ENCODE measurements at regions not wholly inside any gene's neighbourhood (a gene's known extent, or its start where the extent isn't known, plus 50 kb on each side); places are given as distances from the start of the nearest gene placed in this dataset.

DNA sequence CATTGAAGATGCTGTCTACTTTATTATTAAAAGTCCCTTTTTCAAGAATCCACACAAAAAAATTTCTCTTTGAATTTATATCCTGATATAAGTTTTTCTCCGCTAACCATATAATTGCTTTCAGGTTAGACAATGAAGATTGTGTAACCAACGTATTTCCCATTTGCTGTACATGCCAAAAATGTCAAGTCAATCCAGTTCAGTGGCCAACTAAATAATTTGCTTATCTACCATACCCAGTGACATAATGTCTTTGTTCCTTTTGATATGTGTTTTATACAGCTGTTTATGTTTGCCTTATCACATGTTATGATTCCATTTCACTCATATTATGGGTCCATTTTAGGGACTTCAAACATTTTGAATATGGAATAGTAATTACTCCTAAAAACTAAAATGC, 349.9 kb downstream of the EFNA5 start:
- H3K4me1 ChIP-seq (ENCODE audit: control insufficient read depth, insufficient read depth, low read length): no peaks in the 10 kb centered on the region

DNA sequence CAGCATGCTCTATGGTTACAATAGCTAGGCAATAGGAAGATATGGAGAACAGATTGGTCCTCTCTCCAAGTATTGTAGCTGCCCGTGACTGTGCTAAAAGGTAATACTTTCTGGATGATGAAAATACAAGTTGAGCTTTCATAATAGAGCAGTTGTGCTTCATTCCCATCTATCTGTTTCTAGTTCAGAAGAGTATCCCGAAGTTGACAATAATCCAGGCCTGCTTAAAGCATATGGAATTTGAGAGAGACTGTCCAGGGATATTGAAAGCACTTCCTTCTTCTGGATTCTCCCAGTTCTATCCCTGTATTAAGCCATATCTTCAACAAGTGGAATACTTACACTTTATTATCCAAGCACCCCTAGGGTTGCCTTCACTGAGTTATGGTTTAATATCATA, 350.4 kb downstream of the EFNA5 start:
- H3K4me1 Mint-ChIP-seq: no peaks in the 10 kb centered on the region
- 95 to 100% methylated on average over 1 to 2 of the region's 2 CpGs for WGBS, 2 experiments (ENCODE audit: insufficient coverage in 1 of 2, insufficient read length in 1 of 2)
- Histone ChIP-seq H3K4me1 (ENCODE audit: control insufficient read depth, insufficient read depth, low read length) (no peaks in the 10 kb centered on the region), H3K27me3 (ENCODE audit: control insufficient read depth, insufficient read depth, low read length, poor library complexity, severe bottlenecking) (peaks cover 1% of the 10 kb centered on the region), H3K27ac (ENCODE audit: low read depth, low read length) (no peak overlapping the region), H3K4me3 (ENCODE audit: low read length) (no peak overlapping the region), H3K9me3 (ENCODE audit: control insufficient read depth, low read length) (no peaks in the 10 kb centered on the region), H3K36me3 (ENCODE audit: control insufficient read depth, insufficient read depth, low read length) (no peaks in the 10 kb centered on the region), H3K9ac (ENCODE audit: extremely low read depth, low read length, poor library complexity, severe bottlenecking) (no peak overlapping the region)
- DNase-seq: no peak
- H3K36me3 Mint-ChIP-seq (ENCODE audit: low read depth): no peaks in the 10 kb centered on the region
- no peak overlapping the region for H3K4me3 Mint-ChIP-seq
- no peaks in the 10 kb centered on the region for H3K9me3 Mint-ChIP-seq
- TF ChIP-seq, protein P1, sequence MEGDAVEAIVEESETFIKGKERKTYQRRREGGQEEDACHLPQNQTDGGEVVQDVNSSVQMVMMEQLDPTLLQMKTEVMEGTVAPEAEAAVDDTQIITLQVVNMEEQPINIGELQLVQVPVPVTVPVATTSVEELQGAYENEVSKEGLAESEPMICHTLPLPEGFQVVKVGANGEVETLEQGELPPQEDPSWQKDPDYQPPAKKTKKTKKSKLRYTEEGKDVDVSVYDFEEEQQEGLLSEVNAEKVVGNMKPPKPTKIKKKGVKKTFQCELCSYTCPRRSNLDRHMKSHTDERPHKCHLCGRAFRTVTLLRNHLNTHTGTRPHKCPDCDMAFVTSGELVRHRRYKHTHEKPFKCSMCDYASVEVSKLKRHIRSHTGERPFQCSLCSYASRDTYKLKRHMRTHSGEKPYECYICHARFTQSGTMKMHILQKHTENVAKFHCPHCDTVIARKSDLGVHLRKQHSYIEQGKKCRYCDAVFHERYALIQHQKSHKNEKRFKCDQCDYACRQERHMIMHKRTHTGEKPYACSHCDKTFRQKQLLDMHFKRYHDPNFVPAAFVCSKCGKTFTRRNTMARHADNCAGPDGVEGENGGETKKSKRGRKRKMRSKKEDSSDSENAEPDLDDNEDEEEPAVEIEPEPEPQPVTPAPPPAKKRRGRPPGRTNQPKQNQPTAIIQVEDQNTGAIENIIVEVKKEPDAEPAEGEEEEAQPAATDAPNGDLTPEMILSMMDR (conservative IDR thresholded peaks at IDR 0.05): no peak
- no peaks in the 10 kb centered on the region for H3K27me3 Mint-ChIP-seq (ENCODE audit: insufficient read depth)
- H3K27ac Mint-ChIP-seq: no peak overlapping the region

More for the DNA sequence above, 349.9 kb downstream of the EFNA5 start:
- Mint-ChIP-seq H3K27me3 (ENCODE audit: insufficient read depth) (peaks cover under 1% of the 10 kb centered on the region), H3K4me3 (no peak overlapping the region), H3K4me1 (no peaks in the 10 kb centered on the region), H3K36me3 (ENCODE audit: low read depth) (no peaks in the 10 kb centered on the region), H3K9me3 (no peaks in the 10 kb centered on the region), H3K27ac (no peak overlapping the region)
- Histone ChIP-seq H3K4me3 (ENCODE audit: low read length) (no peak overlapping the region), H3K27ac (ENCODE audit: low read depth, low read length) (no peak overlapping the region), H3K9ac (ENCODE audit: extremely low read depth, low read length, poor library complexity, severe bottlenecking) (no peak overlapping the region), H3K27me3 (ENCODE audit: control insufficient read depth, insufficient read depth, low read length, poor library complexity, severe bottlenecking) (peaks cover 6% of the 10 kb centered on the region), H3K36me3 (ENCODE audit: control insufficient read depth, insufficient read depth, low read length) (no peaks in the 10 kb centered on the region), H3K9me3 (ENCODE audit: control insufficient read depth, low read length) (no peaks in the 10 kb centered on the region)
- TF ChIP-seq, protein P1 (conservative IDR thresholded peaks at IDR 0.05): no peak
- DNase-seq: no peak
- 88 to 95% methylated on average over 1 to 2 of the region's 2 CpGs for WGBS, 2 experiments (ENCODE audit: insufficient coverage in 1 of 2, insufficient read length in 1 of 2)

DNA sequence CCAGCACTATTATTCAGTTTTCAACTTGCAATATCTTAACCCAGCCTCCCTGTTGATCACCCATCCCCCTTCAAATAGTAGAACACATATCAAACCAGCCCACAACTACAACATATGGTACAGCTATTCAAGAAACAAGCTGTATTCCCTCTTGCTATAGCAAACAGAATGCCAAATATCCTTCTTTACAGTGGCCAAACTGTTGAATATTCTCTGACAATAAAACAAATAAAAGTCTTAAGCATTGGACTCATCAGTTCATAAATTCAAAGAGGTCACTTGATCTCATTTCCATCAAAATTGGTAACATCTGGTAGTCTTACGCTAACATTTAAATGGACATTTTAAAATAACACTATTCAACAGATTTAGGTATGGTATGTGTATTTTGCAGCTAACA, 350.8 kb downstream of the EFNA5 start:
- WGBS, 2 experiments (ENCODE audit: insufficient coverage in 1 of 2, insufficient read length in 1 of 2): 100% methylated on average over 1 of the region's 1 CpG; no CpG with 5 or more reads in 1 of the 2 experiments

More for the DNA sequence above, 350.8 kb downstream of the EFNA5 start:
- H3K9me3 ChIP-seq (ENCODE audit: control insufficient read depth, low read length): no peaks in the 10 kb centered on the region
- Mint-ChIP-seq H3K4me1 (no peaks in the 10 kb centered on the region), H3K27me3 (ENCODE audit: insufficient read depth) (no peaks in the 10 kb centered on the region), H3K9me3 (no peaks in the 10 kb centered on the region), H3K4me3 (no peak overlapping the region), H3K36me3 (ENCODE audit: low read depth) (no peaks in the 10 kb centered on the region), H3K27ac (no peak overlapping the region)
- DNase-seq: no peak
- H3K4me3 ChIP-seq (ENCODE audit: low read length): no peak overlapping the region
- no peaks in the 10 kb centered on the region for H3K36me3 ChIP-seq (ENCODE audit: control insufficient read depth, insufficient read depth, low read length)
- H3K27ac ChIP-seq (ENCODE audit: low read depth, low read length): no peak overlapping the region
- H3K27me3 ChIP-seq (ENCODE audit: control insufficient read depth, insufficient read depth, low read length, poor library complexity, severe bottlenecking): no peaks in the 10 kb centered on the region
- no peak overlapping the region for H3K9ac ChIP-seq (ENCODE audit: extremely low read depth, low read length, poor library complexity, severe bottlenecking)
- no peaks in the 10 kb centered on the region for H3K4me1 ChIP-seq (ENCODE audit: control insufficient read depth, insufficient read depth, low read length)
- TF ChIP-seq, protein P1 (conservative IDR thresholded peaks at IDR 0.05): no peak

Data from endodermal cell (in vitro differentiated cells).